ENCODE measurements at regions not wholly inside any gene's neighbourhood (a gene's known extent, or its start where the extent isn't known, plus 50 kb on each side); places are given as distances from the start of the nearest gene placed in this dataset.

- H3K9me3 ChIP-seq (ENCODE audit: control insufficient read depth in 5 of 5, low read length in 5 of 5), result peaks cover 0 to 2% (median 0%) of the 10 kb centered on the region in 5 donors
- H3K36me3 ChIP-seq (ENCODE audit: control insufficient read depth in 5 of 5, insufficient read depth in 5 of 5, low read length in 5 of 5), result no peaks in the 10 kb centered on the region
- no peaks in the 10 kb centered on the region for H3K27me3 ChIP-seq (ENCODE audit: control insufficient read depth in 5 of 5, insufficient read depth in 4 of 5, low read length in 5 of 5)
- no peak overlapping the region for H3K9ac ChIP-seq (ENCODE audit: low read length in 5 of 5)
- H3K4me3 ChIP-seq (ENCODE audit: low read depth in 1 of 5, low read length in 5 of 5), result no peak overlapping the region
- no peak overlapping the region for H3K27ac ChIP-seq (ENCODE audit: low read depth, low read length)
- peaks cover 0 to 23% (median 19%) of the 10 kb centered on the region in 5 donors for H3K4me1 ChIP-seq (ENCODE audit: control insufficient read depth in 5 of 5, insufficient read depth in 5 of 5, low read length in 5 of 5)
Measured at GRCh38 chr2:2874341-2874740, 503.3 kb downstream of the EIPR1 start.

GRCh38 chr2:2873450-2873811, 504.2 kb downstream of the EIPR1 start:
- H3K9ac ChIP-seq (ENCODE audit: low read length in 5 of 5), result no peak overlapping the region
- no peaks in the 10 kb centered on the region for H3K36me3 ChIP-seq (ENCODE audit: control insufficient read depth in 5 of 5, insufficient read depth in 5 of 5, low read length in 5 of 5)
- no peak overlapping the region for H3K4me3 ChIP-seq (ENCODE audit: low read depth in 1 of 5, low read length in 5 of 5)
- H3K27me3 ChIP-seq (ENCODE audit: control insufficient read depth in 5 of 5, insufficient read depth in 4 of 5, low read length in 5 of 5), result no peaks in the 10 kb centered on the region
- H3K9me3 ChIP-seq (ENCODE audit: control insufficient read depth in 5 of 5, low read length in 5 of 5), result peaks cover 0 to 2% (median 0%) of the 10 kb centered on the region in 5 donors
- H3K27ac ChIP-seq (ENCODE audit: low read depth, low read length), result no peak overlapping the region
- H3K4me1 ChIP-seq (ENCODE audit: control insufficient read depth in 5 of 5, insufficient read depth in 5 of 5, low read length in 5 of 5), result peaks cover 0 to 23% (median 19%) of the 10 kb centered on the region in 5 donors

GRCh38 chr2:2872713-2873449, 504.7 kb downstream of the EIPR1 start:
- Histone ChIP-seq H3K4me3 (ENCODE audit: low read depth in 1 of 5, low read length in 5 of 5) (no peak overlapping the region), H3K4me1 (ENCODE audit: control insufficient read depth in 5 of 5, insufficient read depth in 5 of 5, low read length in 5 of 5) (peaks cover 0 to 27% (median 23%) of the 10 kb centered on the region in 5 donors), H3K36me3 (ENCODE audit: control insufficient read depth in 5 of 5, insufficient read depth in 5 of 5, low read length in 5 of 5) (no peaks in the 10 kb centered on the region), H3K9me3 (ENCODE audit: control insufficient read depth in 5 of 5, low read length in 5 of 5) (no peaks in the 10 kb centered on the region), H3K27me3 (ENCODE audit: control insufficient read depth in 5 of 5, insufficient read depth in 4 of 5, low read length in 5 of 5) (no peaks in the 10 kb centered on the region), H3K27ac (ENCODE audit: low read depth, low read length) (no peak overlapping the region), H3K9ac (ENCODE audit: low read length in 5 of 5) (no peak overlapping the region)

GRCh38 chr2:2872309-2872617, 505.4 kb downstream of the EIPR1 start:
- no peak overlapping the region for H3K27ac ChIP-seq (ENCODE audit: low read depth, low read length)
- H3K4me1 ChIP-seq (ENCODE audit: control insufficient read depth in 5 of 5, insufficient read depth in 5 of 5, low read length in 5 of 5), result peaks cover 0 to 22% (median 18%) of the 10 kb centered on the region in 5 donors
- H3K36me3 ChIP-seq (ENCODE audit: control insufficient read depth in 5 of 5, insufficient read depth in 5 of 5, low read length in 5 of 5), result no peaks in the 10 kb centered on the region
- H3K27me3 ChIP-seq (ENCODE audit: control insufficient read depth in 5 of 5, insufficient read depth in 4 of 5, low read length in 5 of 5), result no peaks in the 10 kb centered on the region
- no peak overlapping the region for H3K4me3 ChIP-seq (ENCODE audit: low read depth in 1 of 5, low read length in 5 of 5)
- H3K9ac ChIP-seq (ENCODE audit: low read length in 5 of 5), result no peak overlapping the region
- H3K9me3 ChIP-seq (ENCODE audit: control insufficient read depth in 5 of 5, low read length in 5 of 5), result no peaks in the 10 kb centered on the region

DNA sequence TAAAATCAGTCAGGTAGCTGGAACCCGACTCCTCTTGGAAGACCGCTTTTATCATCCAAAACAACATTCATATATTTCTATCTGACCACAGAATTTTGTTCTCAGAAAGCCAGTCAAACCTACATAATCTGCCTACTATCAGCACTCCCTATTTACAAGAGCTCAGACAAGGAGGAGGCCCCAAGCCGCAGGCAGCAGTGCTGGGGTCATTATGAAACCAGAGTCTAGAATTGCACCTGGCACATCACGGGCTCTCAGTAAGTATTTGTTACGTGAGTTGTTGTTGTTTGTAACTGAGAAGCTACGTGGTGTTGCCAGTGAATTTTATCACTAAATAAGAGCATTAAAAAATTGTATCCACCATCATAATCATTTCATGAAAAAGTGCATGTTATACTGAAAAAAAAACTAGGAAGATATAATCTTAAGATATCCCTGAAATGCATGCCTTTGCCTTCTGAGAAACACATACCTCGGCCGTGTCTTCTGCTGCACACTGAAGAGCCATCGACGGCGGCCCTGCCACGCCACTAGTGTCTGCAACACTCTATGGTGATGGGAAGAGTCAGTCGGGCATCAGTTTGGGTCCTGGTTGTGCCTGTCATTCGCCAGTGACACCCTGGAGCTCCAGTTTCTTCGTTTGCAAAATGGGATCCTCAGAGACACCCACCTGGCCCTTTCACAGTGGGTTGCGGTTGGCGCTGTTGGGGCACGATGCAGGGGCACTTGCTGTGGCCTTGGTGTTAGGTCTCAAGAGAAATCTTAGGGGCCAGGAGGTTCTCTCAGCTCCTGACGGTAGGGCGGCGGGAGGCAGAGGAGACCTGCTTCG, 505.9 kb downstream of the EIPR1 start:
- no peak overlapping the region for H3K27ac ChIP-seq (ENCODE audit: low read depth, low read length)
- no peak overlapping the region for H3K9ac ChIP-seq (ENCODE audit: low read length in 5 of 5)
- no peak overlapping the region for H3K4me3 ChIP-seq (ENCODE audit: low read depth in 1 of 5, low read length in 5 of 5)
- H3K36me3 ChIP-seq (ENCODE audit: control insufficient read depth in 5 of 5, insufficient read depth in 5 of 5, low read length in 5 of 5), result no peaks in the 10 kb centered on the region
- H3K27me3 ChIP-seq (ENCODE audit: control insufficient read depth in 5 of 5, insufficient read depth in 4 of 5, low read length in 5 of 5), result peaks cover 0 to under 1% (median 0%) of the 10 kb centered on the region in 5 donors
- H3K9me3 ChIP-seq (ENCODE audit: control insufficient read depth in 5 of 5, low read length in 5 of 5), result no peaks in the 10 kb centered on the region
- H3K4me1 ChIP-seq (ENCODE audit: control insufficient read depth in 5 of 5, insufficient read depth in 5 of 5, low read length in 5 of 5), result peaks cover 0 to 16% (median 12%) of the 10 kb centered on the region in 5 donors

GRCh38 chr2:2870106-2870505, 507.5 kb downstream of the EIPR1 start:
- no peaks in the 10 kb centered on the region for H3K36me3 ChIP-seq (ENCODE audit: control insufficient read depth in 5 of 5, insufficient read depth in 5 of 5, low read length in 5 of 5)
- H3K9ac ChIP-seq (ENCODE audit: low read length in 5 of 5), result no peak overlapping the region
- H3K27me3 ChIP-seq (ENCODE audit: control insufficient read depth in 5 of 5, insufficient read depth in 4 of 5, low read length in 5 of 5), result peaks cover 0 to 4% (median 0%) of the 10 kb centered on the region in 5 donors
- H3K4me1 ChIP-seq (ENCODE audit: control insufficient read depth in 5 of 5, insufficient read depth in 5 of 5, low read length in 5 of 5), result peaks cover 0 to 5% (median 0%) of the 10 kb centered on the region in 5 donors
- no peak overlapping the region for H3K4me3 ChIP-seq (ENCODE audit: low read depth in 1 of 5, low read length in 5 of 5)
- no peaks in the 10 kb centered on the region for H3K9me3 ChIP-seq (ENCODE audit: control insufficient read depth in 5 of 5, low read length in 5 of 5)
- no peak overlapping the region for H3K27ac ChIP-seq (ENCODE audit: low read depth, low read length)

- no peak overlapping the region for H3K9ac ChIP-seq (ENCODE audit: low read length in 5 of 5)
- no peak overlapping the region for H3K4me3 ChIP-seq (ENCODE audit: low read depth in 1 of 5, low read length in 5 of 5)
- H3K27me3 ChIP-seq (ENCODE audit: control insufficient read depth in 5 of 5, insufficient read depth in 4 of 5, low read length in 5 of 5), result peaks cover 0 to 4% (median 0%) of the 10 kb centered on the region in 5 donors
- H3K4me1 ChIP-seq (ENCODE audit: control insufficient read depth in 5 of 5, insufficient read depth in 5 of 5, low read length in 5 of 5), result peaks cover 0 to 5% (median 0%) of the 10 kb centered on the region in 5 donors
- H3K36me3 ChIP-seq (ENCODE audit: control insufficient read depth in 5 of 5, insufficient read depth in 5 of 5, low read length in 5 of 5), result no peaks in the 10 kb centered on the region
- no peaks in the 10 kb centered on the region for H3K9me3 ChIP-seq (ENCODE audit: control insufficient read depth in 5 of 5, low read length in 5 of 5)
- no peak overlapping the region for H3K27ac ChIP-seq (ENCODE audit: low read depth, low read length)
Measured at GRCh38 chr2:2869553-2869952, 508.1 kb downstream of the EIPR1 start.

DNA sequence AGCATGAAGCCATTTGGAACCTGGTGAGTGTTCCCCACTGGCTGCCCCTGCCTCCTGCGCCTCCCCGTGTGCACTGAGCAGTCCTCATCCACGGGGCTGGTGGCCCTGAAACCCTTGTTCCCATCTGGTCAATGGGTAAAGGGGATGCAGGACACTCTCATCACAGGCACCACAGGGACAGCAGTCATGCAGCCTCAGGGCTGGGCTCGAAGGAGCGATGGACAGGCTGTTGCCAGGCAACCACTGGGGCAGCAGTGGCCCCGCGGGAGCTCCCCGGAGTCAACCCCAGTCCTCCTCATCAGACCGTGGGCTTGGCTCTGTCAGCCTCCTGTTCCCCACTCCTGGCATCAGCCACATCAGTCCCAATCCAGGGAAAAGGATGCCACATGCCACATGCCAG, 509.5 kb downstream of the EIPR1 start:
- H3K27ac ChIP-seq (ENCODE audit: low read depth, low read length), result no peak overlapping the region
- peaks cover 0 to 5% (median 0%) of the 10 kb centered on the region in 5 donors for H3K4me1 ChIP-seq (ENCODE audit: control insufficient read depth in 5 of 5, insufficient read depth in 5 of 5, low read length in 5 of 5)
- no peak overlapping the region for H3K9ac ChIP-seq (ENCODE audit: low read length in 5 of 5)
- no peaks in the 10 kb centered on the region for H3K9me3 ChIP-seq (ENCODE audit: control insufficient read depth in 5 of 5, low read length in 5 of 5)
- no peaks in the 10 kb centered on the region for H3K36me3 ChIP-seq (ENCODE audit: control insufficient read depth in 5 of 5, insufficient read depth in 5 of 5, low read length in 5 of 5)
- no peak overlapping the region for H3K4me3 ChIP-seq (ENCODE audit: low read depth in 1 of 5, low read length in 5 of 5)
- H3K27me3 ChIP-seq (ENCODE audit: control insufficient read depth in 5 of 5, insufficient read depth in 4 of 5, low read length in 5 of 5), result peaks cover 0 to 4% (median 0%) of the 10 kb centered on the region in 5 donors

DNA sequence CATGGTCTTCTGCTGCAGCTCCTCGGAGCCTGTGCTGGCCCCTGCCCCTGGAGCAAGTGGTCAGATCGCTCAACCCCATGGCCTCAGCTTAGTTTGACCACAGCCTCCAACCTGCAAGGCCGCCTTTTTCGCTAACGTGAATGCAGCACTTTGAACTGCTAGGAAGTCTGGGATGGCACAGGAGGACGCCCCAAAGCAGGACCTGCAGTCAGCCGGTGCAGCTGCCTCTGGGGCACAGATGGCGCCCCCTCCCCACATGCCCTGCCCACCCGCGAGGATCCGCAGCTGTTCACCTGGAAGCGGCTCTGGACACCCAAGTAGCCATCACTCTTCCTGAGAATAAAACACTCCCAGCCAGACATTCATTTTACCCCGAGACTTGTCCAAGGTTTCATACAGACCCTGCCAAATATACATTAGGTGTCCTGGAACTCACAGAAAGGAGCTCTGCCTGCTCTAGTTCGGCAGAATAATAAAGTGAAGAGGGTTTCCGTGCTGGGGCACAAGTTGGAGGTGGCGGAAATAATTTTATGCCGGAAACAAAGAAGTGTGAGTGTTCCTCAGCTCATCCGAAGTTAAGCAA, 510.1 kb downstream of the EIPR1 start:
- no peaks in the 10 kb centered on the region for H3K9me3 ChIP-seq (ENCODE audit: control insufficient read depth in 5 of 5, low read length in 5 of 5)
- H3K36me3 ChIP-seq (ENCODE audit: control insufficient read depth in 5 of 5, insufficient read depth in 5 of 5, low read length in 5 of 5), result no peaks in the 10 kb centered on the region
- H3K9ac ChIP-seq (ENCODE audit: low read length in 5 of 5), result no peak overlapping the region
- peaks cover 0 to 5% (median 0%) of the 10 kb centered on the region in 5 donors for H3K4me1 ChIP-seq (ENCODE audit: control insufficient read depth in 5 of 5, insufficient read depth in 5 of 5, low read length in 5 of 5)
- peaks cover 0 to 4% (median 0%) of the 10 kb centered on the region in 5 donors for H3K27me3 ChIP-seq (ENCODE audit: control insufficient read depth in 5 of 5, insufficient read depth in 4 of 5, low read length in 5 of 5)
- no peak overlapping the region for H3K27ac ChIP-seq (ENCODE audit: low read depth, low read length)
- no peak overlapping the region for H3K4me3 ChIP-seq (ENCODE audit: low read depth in 1 of 5, low read length in 5 of 5)

GRCh38 chr2:2866459-2866858, 511.2 kb downstream of the EIPR1 start:
- Histone ChIP-seq H3K27ac (ENCODE audit: low read depth, low read length) (no peak overlapping the region), H3K4me1 (ENCODE audit: control insufficient read depth in 5 of 5, insufficient read depth in 5 of 5, low read length in 5 of 5) (peaks cover 0 to 5% (median 0%) of the 10 kb centered on the region in 5 donors), H3K4me3 (ENCODE audit: low read depth in 1 of 5, low read length in 5 of 5) (no peak overlapping the region), H3K9ac (ENCODE audit: low read length in 5 of 5) (no peak overlapping the region), H3K36me3 (ENCODE audit: control insufficient read depth in 5 of 5, insufficient read depth in 5 of 5, low read length in 5 of 5) (no peaks in the 10 kb centered on the region), H3K9me3 (ENCODE audit: control insufficient read depth in 5 of 5, low read length in 5 of 5) (no peaks in the 10 kb centered on the region), H3K27me3 (ENCODE audit: control insufficient read depth in 5 of 5, insufficient read depth in 4 of 5, low read length in 5 of 5) (peaks cover 0 to 4% (median 0%) of the 10 kb centered on the region in 5 donors)
